ENCODE measurements at regions not wholly inside any gene's neighbourhood (a gene's known extent, or its start where the extent isn't known, plus 50 kb on each side); places are given as distances from the start of the nearest gene placed in this dataset.

GRCh38 chr3:10764259-10765051 lies 51.6 kb upstream of the SLC6A11 start:
- intact Hi-C loops (cut with micrococcal nuclease): no loop called here
- H3K27me3 ChIP-seq (ENCODE audit: insufficient read depth, low read length): peaks cover 16% of the 10 kb centered on the region
- H3K4me1 ChIP-seq (ENCODE audit: control insufficient read depth in 1 of 2, insufficient read depth in 2 of 2, low read length in 2 of 2): no peaks in the 10 kb centered on the region
- H3K4me3 ChIP-seq (replicated peaks in 1 of 2; ENCODE audit: low read depth in 1 of 2, low read length in 2 of 2): no peak overlapping the region
- CTCF ChIA-PET: no interaction called here
- POLR2A ChIA-PET: no interaction called here
- H4K20me1 ChIP-seq (ENCODE audit: insufficient read depth): no peaks in the 10 kb centered on the region
- no peak overlapping the region for H3K9ac ChIP-seq (ENCODE audit: low read length)
- H3K27ac ChIP-seq (ENCODE audit: low read depth, low read length): no peak overlapping the region
- H3K36me3 ChIP-seq (ENCODE audit: control insufficient read depth in 1 of 2, insufficient read depth in 2 of 2, low read length in 2 of 2): no peaks in the 10 kb centered on the region
- DNase-seq (ENCODE audit: low read depth, low spot score) (no peak), ATAC-seq (no peak)
- no peak for TF ChIP-seq MAX (IDR thresholded peaks at IDR 0.05)
- no peak for TF ChIP-seq REST (IDR thresholded peaks at IDR 0.05; ENCODE audit: low read depth)
- TF ChIP-seq SIN3A (IDR thresholded peaks at IDR 0.05; ENCODE audit: low read depth): no peak
- TF ChIP-seq CTCF (IDR thresholded peaks at IDR 0.05 in 2 of 3, conservative IDR thresholded peaks at IDR 0.05 in 1 of 3; ENCODE audit: borderline replicate concordance in 1 of 3, insufficient read depth in 1 of 3, low read depth in 2 of 3, low read length in 2 of 3): no peak
- no peak for TF ChIP-seq CBX3 (IDR thresholded peaks at IDR 0.05; ENCODE audit: low read depth)
- TF ChIP-seq SP1 (IDR thresholded peaks at IDR 0.05; ENCODE audit: low read depth): no peak
- no peak for TF ChIP-seq POLR2A (IDR thresholded peaks at IDR 0.05; ENCODE audit: borderline replicate concordance, extremely low read depth, insufficient read depth, insufficient read length)
- TF ChIP-seq EZH2phosphoT487 (IDR thresholded peaks at IDR 0.05; ENCODE audit: borderline replicate concordance): no peak
- TF ChIP-seq ZFX (IDR thresholded peaks at IDR 0.05): no peak
- no peak for TF ChIP-seq YY1 (IDR thresholded peaks at IDR 0.05; ENCODE audit: extremely low read depth, insufficient replicate concordance, low read depth, low read length)
- TF ChIP-seq JUND (IDR thresholded peaks at IDR 0.05): no peak
- no peak overlapping the region for H3K4me2 ChIP-seq (ENCODE audit: low read length)
- no TSS peak for BruUV-seq (replicated peaks)
- no peaks in the 10 kb centered on the region for H3K9me2 ChIP-seq (ENCODE audit: insufficient read depth)
- H3K9me3 ChIP-seq (ENCODE audit: control insufficient read depth in 1 of 2, insufficient read depth in 1 of 2, low read depth in 1 of 2, low read length in 2 of 2): no peaks in the 10 kb centered on the region
- H3K79me2 ChIP-seq (ENCODE audit: insufficient read depth, low read length): no peaks in the 10 kb centered on the region
- RAD21 ChIA-PET (ENCODE audit: low non-redundant PET in 1 of 2, low total read pairs in 2 of 2, uncharacterized antibody in 2 of 2, unreplicated experiment in 2 of 2): no interaction called here
- H2AFZ ChIP-seq (ENCODE audit: low read depth, low read length, poor library complexity, severe bottlenecking): no peak overlapping the region

Data from HCT116 (cell line).